ENCODE measurements at regions not wholly inside any gene's neighbourhood (a gene's known extent, or its start where the extent isn't known, plus 50 kb on each side); places are given as distances from the start of the nearest gene placed in this dataset.

GRCh38 chr5:152063004-152063403, 138.4 kb upstream of the GLRA1 start:
- TF ChIP-seq POLR2A (IDR thresholded peaks at IDR 0.05) (no peak), CTCF (IDR thresholded peaks at IDR 0.05) (no peak)

All from adrenal gland (tissue), 5 donors.